GM12878 (cell line): ENCODE measurements at regions not wholly inside any gene's neighbourhood (a gene's known extent, or its start where the extent isn't known, plus 50 kb on each side); places are given as distances from the start of the nearest gene placed in this dataset.

Source experiments
- KDM1A ChIP-seq: fragments of 200-600 bp; sonication (generic); IDR thresholded peaks from 2 replicates; pipeline ENCODE4 v1.6.1; 2016; ENCODE audit warnings: borderline replicate concordance
- NR2F1 ChIP-seq: fragments of 450-650 bp; conservative IDR thresholded peaks from 2 replicates; pipeline ENCODE4 v1.6.1; 2017; ENCODE audit warnings: mild to moderate bottlenecking
- POLR2A ChIP-seq: IDR thresholded peaks from 2 replicates; pipeline ENCODE4 v1.6.1; 2011; ENCODE audit warnings: low read depth, mild to moderate bottlenecking, low read length
- SIN3A ChIP-seq: IDR thresholded peaks from 2 replicates; pipeline ENCODE4 v1.6.1; 2012; ENCODE audit warnings: low read depth, low read length, improper control_type of control experiment
- YBX1 ChIP-seq: fragments of 450-650 bp; IDR thresholded peaks from 2 replicates; pipeline ENCODE4 v1.6.1; 2016; ENCODE audit warnings: antibody characterized with exemption
- TF ChIP-seq, protein P1 (sequence below), 3 experiments: IDR thresholded peaks in 2 of 3; conservative IDR thresholded peaks in 1 of 3; 2 replicates each; pipeline ENCODE4 v1.5.1; 2011; ENCODE audit warnings: low read depth in 3 of 3, low read length in 3 of 3, mild to moderate bottlenecking in 3 of 3, control low read depth in 2 of 3, moderate library complexity in 2 of 3, inconsistent platforms in 1 of 3, mixed read lengths in 1 of 3; ENCODE audit not compliant: control insufficient read depth in 2 of 3, insufficient read depth in 1 of 3; ENCODE audit errors: extremely low read depth in 1 of 3

DNA sequence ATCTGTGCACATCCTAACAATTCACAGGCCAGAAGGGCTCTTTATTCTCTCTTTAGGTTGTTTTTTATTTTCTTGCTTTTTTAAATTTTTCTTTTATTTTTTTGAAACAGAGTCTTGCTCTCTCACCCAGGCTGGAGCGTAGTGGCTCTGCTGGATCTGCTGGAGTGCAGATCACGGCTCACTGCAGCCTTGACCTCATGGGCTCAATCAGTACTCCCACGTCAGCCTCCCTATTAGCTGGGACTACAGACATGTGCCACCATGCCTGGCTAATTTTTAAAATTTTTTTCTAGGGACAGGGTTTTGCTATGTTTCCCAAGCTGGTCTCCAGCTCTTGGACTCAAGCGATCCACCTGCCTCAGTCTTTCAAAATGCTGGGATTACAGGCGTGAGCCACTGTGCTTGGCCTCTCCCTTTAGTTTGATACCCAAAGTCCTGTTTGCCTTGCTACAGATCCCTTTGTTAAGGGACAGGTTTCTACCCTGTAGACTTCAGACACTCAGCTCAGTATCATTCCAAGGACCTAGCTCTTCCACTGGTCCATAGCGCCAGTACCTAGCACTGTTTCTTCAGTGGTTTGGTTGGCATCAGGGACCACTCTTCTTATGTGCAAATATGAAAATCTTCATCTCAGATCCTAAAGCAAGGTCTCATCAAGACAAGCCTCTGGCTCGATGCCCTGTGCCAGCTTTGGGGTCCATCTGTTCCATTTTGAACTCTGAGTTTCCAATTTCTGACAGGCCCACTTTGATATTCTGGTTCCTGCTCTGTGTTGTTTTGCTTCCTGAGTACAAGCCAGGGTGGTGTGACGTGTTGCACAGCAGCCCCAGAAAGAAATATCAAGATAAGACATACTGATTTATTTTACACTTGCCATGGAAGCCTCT, 211.7 kb downstream of the FAT3 start:
- TF ChIP-seq POLR2A (no peak), YBX1 (no peak), NR2F1 (no peak), KDM1A (no peak), SIN3A (no peak)
- TF ChIP-seq, protein P1, sequence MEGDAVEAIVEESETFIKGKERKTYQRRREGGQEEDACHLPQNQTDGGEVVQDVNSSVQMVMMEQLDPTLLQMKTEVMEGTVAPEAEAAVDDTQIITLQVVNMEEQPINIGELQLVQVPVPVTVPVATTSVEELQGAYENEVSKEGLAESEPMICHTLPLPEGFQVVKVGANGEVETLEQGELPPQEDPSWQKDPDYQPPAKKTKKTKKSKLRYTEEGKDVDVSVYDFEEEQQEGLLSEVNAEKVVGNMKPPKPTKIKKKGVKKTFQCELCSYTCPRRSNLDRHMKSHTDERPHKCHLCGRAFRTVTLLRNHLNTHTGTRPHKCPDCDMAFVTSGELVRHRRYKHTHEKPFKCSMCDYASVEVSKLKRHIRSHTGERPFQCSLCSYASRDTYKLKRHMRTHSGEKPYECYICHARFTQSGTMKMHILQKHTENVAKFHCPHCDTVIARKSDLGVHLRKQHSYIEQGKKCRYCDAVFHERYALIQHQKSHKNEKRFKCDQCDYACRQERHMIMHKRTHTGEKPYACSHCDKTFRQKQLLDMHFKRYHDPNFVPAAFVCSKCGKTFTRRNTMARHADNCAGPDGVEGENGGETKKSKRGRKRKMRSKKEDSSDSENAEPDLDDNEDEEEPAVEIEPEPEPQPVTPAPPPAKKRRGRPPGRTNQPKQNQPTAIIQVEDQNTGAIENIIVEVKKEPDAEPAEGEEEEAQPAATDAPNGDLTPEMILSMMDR (IDR thresholded peaks at IDR 0.05 in 2 of 3, conservative IDR thresholded peaks at IDR 0.05 in 1 of 3; ENCODE audit: control insufficient read depth in 2 of 3, extremely low read depth in 1 of 3, insufficient read depth in 1 of 3, low read depth in 3 of 3, low read length in 3 of 3) = no peak
